K562 (cell line): ENCODE measurements at regions not wholly inside any gene's neighbourhood (a gene's known extent, or its start where the extent isn't known, plus 50 kb on each side); places are given as distances from the start of the nearest gene placed in this dataset.

ENCODE experiments used
- BCOR ChIP-seq: fragments of 450-650 bp; IDR thresholded peaks from 2 replicates; pipeline ENCODE4 v1.6.1; 2016
- BRCA1 ChIP-seq, 2 experiments: fragments of 450-650 bp in 1 of 2; sonication (generic) in 1 of 2; formaldehyde crosslinking in 1 of 2; IDR thresholded peaks; 2 replicates each; pipeline versions ENCODE4 v1.5.0 to v1.6.1; 2017 to 2020; ENCODE audit warnings: mild to moderate bottlenecking in 1 of 2, missing genetic modification reagents in 1 of 2
- ILK ChIP-seq: fragments of 450-650 bp; IDR thresholded peaks from 2 replicates; pipeline ENCODE4 v1.6.1; 2016; ENCODE audit warnings: missing genetic modification characterization, low read depth, mild to moderate bottlenecking, missing compliant biosample characterization, moderate library complexity, borderline replicate concordance
- RBM22 ChIP-seq: fragments of 200-400 bp; formaldehyde crosslinking; IDR thresholded peaks from 2 replicates; pipeline ENCODE4 v1.6.1; 2018; ENCODE audit warnings: low read length, low read depth; ENCODE audit not compliant: poor library complexity, severe bottlenecking
- TAF9B ChIP-seq: fragments of 450-650 bp; IDR thresholded peaks from 2 replicates; pipeline ENCODE4 v1.6.1; 2018; ENCODE audit warnings: mild to moderate bottlenecking; ENCODE audit not compliant: partially characterized antibody
- TRIM28 ChIP-seq: fragments of 450-650 bp; IDR thresholded peaks from 2 replicates; pipeline ENCODE4 v1.6.1; 2017
- ZNF263 ChIP-seq: sonication (generic); formaldehyde crosslinking; IDR thresholded peaks from 2 replicates; pipeline ENCODE4 v1.8.0; 2022; ENCODE audit warnings: mild to moderate bottlenecking, missing genetic modification reagents, borderline replicate concordance
- TF ChIP-seq, protein P1 (sequence below): sonication (generic); formaldehyde crosslinking; IDR thresholded peaks from 2 replicates; pipeline ENCODE4 v1.8.0; 2022; ENCODE audit warnings: mild to moderate bottlenecking, missing genetic modification reagents

DNA sequence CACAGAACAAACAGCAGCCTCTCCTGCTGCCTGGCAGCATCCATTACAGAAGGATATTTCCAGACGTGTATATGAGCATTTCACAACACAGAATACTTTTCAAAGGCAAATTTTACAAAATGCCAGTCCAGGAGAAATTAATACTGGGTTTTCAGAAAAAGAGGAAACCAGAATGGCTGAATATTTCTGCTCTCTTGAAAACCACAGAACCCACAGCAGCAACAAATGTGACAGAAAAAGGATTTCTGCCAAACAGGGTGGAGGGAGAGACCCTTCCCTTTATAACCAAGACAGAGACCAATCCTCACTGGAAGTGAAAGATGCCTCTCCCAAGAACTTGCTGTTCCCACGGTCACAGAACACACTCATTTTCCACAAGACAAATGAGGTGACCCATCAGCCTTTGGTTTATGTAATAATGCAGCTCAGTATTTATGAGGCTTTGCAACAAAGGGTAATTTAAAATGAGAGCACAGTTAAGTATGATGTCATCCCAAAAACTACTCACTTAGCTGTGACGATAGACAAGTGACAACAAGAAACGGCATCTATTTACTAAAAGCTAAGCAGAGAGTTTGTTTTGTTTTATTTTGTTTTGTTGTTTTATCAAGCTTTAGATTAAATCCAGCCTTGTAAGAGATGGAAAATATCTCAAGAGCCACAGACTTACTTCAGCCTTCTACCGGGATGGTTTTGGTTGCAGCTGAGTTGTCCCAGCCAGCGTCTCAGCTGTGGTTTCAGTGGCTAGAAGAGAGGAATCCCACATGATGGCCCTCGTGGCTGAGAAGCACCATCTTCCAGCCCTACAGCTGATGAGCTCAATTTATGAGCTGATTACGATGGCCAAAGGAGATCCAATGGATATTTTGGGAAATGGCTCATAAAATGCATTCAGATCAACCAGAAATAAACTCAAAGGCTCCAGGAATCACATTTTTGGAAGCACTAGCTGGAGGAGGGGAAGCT lies 249.3 kb upstream of the AGAP1 start (continued):
- TF ChIP-seq RBM22 (no peak), TAF9B (no peak), BCOR (no peak), TRIM28 (no peak), BRCA1 (IDR thresholded peaks at IDR 0.05) (no peak), BRCA1 (CRISPR knock-in tag; IDR thresholded peaks at IDR 0.05) (no peak), ZNF263 (CRISPR knock-in tag) (no peak), ILK (tag) (no peak)
- TF ChIP-seq, protein P1, sequence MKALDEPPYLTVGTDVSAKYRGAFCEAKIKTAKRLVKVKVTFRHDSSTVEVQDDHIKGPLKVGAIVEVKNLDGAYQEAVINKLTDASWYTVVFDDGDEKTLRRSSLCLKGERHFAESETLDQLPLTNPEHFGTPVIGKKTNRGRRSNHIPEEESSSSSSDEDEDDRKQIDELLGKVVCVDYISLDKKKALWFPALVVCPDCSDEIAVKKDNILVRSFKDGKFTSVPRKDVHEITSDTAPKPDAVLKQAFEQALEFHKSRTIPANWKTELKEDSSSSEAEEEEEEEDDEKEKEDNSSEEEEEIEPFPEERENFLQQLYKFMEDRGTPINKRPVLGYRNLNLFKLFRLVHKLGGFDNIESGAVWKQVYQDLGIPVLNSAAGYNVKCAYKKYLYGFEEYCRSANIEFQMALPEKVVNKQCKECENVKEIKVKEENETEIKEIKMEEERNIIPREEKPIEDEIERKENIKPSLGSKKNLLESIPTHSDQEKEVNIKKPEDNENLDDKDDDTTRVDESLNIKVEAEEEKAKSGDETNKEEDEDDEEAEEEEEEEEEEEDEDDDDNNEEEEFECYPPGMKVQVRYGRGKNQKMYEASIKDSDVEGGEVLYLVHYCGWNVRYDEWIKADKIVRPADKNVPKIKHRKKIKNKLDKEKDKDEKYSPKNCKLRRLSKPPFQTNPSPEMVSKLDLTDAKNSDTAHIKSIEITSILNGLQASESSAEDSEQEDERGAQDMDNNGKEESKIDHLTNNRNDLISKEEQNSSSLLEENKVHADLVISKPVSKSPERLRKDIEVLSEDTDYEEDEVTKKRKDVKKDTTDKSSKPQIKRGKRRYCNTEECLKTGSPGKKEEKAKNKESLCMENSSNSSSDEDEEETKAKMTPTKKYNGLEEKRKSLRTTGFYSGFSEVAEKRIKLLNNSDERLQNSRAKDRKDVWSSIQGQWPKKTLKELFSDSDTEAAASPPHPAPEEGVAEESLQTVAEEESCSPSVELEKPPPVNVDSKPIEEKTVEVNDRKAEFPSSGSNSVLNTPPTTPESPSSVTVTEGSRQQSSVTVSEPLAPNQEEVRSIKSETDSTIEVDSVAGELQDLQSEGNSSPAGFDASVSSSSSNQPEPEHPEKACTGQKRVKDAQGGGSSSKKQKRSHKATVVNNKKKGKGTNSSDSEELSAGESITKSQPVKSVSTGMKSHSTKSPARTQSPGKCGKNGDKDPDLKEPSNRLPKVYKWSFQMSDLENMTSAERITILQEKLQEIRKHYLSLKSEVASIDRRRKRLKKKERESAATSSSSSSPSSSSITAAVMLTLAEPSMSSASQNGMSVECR (CRISPR knock-in tag): no peak
